CD4-positive, alpha-beta T cell treated with Interleukin-6 at 100 ng/mL for 8 hours (primary cell): ENCODE measurements at regions not wholly inside any gene's neighbourhood (a gene's known extent, or its start where the extent isn't known, plus 50 kb on each side); places are given as distances from the start of the nearest gene placed in this dataset.
"Not testable (repeated sequence)": the region's sequence is repeated elsewhere in the genome, so short reads cannot be mapped to it uniquely, and the experiment has no call there.

ENCODE experiments used
- DNase-seq: peaks from one replicate; pipeline ENCODE4 v3.0.0-alpha.2; 2020; ENCODE audit warnings: mixed read lengths, low spot score

DNA sequence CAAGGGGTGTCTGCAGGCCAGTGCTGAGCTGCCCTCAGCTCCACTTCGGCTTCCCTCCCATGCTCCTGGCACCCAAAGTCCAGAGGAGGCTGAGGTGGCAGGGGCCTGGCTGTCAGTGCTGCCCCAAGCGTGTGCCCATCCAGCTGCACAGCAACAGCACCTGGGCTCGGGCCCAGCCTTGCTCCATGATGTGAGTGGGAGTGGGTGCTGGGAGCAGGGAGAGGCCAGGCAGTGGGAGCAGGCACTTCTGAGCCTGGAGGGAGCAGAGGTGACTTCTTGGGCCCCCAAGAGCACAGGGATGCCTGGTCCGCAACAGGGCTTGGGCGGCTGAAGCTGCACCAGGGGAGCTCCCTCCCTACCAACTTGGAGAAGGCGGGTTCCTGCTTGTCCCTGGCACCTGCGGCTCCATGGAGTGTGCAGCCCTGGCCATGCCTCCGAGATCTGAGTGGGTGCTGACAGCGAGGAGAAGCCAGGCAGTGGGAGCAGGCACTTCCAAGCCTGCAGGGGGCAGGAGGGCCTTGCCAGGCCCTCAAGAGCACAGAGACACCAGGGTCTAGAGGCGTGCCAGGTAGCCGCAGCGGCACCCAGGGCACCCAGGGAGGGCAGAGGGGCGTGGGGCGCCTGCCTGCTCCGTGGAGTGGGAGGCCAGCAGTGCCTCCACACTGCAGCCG is 366.7 kb upstream of the SGO1 start:
- no peak for DNase-seq

DNA sequence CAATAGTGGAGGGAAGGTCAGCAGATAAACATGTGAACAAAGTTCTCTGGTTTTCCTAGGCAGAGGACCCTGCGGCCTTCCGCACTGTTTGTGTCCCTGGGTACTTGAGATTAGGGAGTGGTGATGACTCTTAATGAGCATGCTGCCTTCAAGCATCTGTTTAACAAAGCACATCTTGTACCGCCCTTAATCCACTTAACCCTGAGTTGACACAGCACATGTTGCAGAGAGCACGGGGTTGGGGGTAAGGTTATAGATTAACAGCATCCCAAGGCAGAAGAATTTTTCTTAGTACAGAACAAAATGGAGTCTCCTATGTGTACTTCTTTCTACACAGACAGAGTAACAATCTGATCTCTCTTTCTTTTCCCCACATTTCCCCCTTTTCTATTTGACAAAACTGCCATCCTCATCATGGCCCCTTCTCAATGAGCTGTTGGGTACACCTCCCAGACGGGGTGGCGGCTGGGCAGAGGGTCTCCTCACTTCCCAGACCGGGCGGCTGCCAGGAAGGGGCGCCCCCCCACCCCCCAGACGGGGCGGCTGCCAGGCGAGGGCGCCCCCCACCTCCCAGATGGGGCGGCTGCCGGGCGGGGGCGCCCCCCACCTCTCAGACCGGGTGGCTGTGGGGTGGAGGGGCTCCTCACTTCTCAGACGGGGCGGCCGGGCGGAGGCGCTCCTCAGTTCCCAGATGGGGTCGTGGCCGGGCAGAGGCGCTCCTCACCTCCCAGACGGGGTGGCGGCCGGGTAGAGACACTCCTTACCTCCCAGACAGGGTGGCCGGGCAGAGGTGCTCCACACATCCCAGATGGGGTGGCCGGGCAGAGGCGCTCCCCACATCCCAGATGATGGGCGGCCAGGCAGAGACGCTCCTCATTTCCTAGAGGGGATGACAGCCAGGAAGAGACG is 361.6 kb upstream of the SGO1 start:
- DNase-seq: not testable (repeated sequence)

DNA sequence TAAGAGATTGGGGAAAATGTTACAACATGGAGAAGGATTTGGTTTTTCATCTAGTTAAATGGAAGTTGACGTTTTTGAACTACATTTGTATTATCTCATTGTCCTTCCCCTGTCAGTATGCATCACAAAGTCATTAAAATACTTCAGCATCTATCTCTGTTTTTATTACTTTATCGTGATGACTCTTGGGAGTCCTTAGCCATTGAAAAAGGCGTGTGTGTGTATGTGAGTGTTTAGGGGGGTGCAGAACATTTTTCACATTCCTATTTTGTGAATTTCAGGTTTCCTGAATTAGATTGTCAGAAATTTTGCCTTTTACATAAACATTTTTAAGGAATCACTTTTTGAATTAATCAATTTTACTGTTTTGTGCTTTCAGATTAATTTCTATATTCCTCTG is 360.6 kb upstream of the SGO1 start:
- DNase-seq: no peak

DNA sequence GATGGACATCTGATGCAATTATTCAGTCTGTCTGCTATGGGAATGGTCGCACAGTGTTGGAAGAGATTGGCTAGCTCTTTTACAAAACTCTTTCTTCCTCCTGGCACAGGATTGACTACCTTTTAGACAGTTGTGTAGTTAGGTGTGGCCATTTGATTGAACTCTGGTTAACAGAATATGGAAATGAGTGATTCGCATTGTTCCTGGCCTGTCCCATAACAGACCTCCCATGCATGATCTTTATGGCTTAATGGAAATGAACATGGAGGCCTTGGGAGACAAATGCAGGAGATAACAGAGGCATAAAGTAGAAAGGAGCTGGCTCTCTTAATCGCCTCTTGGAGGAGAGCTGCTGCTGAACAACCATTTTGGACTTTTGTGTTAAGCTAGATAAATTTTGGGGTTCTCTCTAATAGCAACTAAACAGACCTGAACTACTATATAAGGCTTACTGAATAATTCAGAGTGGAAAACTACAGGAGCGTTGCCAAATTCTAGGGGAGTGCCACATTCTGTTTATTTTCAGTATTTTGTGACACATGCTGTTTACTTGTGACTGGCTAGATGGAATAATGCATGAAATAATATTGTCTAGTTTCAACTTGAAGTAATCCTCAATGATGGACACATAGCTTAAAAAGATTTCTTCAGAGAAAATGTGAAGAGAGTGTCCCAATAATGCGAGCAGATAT is 357.7 kb upstream of the SGO1 start:
- DNase-seq: no peak

DNA sequence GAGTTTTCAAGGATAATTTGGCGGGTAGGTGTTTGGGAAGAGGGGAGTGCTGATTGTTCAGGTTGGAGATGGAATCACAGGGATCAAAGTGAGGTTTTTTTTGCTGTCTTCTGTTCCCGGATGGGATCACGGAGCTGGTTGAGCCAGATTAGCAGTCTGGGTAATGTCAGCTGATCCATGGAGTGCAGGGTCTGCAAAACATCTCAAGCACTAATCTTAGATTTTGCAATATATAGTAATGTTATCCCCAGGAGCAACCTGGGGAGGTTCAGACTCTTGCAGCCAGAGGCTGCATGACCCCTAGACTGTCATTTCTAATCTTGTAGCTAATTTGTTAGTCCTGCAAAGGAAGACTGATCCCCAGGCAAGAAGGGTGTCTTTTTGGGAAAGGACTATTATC is 354.1 kb upstream of the SGO1 start:
- no peak for DNase-seq

DNA sequence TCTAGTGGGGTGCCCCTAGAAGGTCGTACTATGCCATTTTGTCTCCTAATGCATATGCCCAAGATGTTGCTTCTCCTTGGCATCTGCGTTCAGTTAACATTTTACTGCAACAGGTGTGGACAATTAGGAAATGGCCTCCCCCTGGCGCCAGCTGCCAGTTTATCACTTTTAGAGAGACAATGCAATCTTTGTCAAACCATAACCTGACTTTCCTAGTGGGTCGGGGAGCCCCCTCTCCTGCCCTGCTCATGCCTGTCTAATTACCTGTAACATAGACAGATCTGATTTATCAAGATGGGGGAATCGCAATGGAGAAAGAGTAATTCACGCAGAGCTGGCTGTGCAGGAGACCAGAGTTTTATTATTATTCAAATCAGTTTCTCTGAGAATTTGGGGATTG is 353.7 kb upstream of the SGO1 start:
- DNase-seq: no peak

DNA sequence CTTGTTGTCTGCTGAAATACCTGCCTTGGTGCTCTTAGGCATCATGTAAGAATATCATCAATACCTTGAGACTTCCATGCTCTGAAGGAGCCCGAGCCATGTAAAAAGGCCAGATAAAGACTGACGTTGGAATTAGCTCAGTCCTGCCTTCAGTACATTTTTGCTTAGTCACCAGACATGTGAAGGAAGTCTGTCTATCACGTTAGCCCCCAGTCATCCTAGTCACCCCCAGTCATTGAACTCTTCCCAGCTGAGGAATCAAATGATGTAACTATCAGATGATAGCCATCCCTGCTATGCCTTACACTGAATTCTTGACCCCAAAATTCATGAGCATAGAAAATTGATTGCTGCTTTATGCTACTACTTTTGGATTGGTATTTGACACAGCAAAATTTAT is 351.2 kb upstream of the SGO1 start:
- DNase-seq: no peak

DNA sequence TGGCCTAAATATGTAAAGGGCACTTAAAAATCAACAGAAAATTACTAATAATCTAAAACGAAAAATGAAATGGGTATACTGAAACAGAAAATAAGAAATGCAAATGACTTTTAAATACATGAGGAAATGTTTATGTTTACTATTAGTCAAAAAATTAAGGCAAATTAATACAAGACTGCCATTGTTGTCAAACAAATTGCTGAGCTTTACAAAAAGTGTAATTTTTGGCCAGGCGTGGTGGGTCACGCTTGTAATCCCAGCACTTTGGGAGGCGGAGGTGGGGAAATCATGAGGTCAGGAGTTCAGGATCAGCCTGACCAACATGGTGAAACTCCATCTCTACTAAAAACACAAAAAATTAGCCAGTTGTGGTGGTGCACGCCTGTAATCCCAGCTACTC is 343.9 kb upstream of the SGO1 start:
- no peak for DNase-seq

DNA sequence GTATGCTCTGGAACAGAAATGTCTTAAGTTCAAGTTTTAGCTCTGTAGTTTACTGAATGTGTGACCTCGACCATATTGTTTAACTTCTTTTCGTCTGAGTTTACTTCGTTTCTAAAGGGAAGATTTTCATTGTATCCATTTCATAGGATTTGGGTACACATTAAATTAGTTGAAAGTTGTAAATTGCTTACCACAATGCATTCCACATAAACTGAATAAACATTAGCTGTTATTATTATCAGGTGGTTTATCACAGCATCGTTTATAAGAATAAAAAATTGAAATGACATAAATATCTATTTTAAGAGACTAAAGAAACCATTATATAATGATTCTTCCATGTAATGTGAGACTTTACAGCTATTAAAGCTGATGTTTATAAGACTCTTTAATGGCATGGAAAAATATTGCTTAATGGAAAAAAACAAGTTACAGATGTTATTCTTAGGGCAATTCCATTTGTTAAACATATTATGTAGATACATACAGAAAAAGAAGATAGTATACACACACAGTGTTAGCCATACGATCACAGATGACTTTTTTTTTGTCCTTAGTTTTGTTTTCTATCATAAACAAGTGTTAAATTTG is 342.3 kb upstream of the SGO1 start:
- no peak for DNase-seq

DNA sequence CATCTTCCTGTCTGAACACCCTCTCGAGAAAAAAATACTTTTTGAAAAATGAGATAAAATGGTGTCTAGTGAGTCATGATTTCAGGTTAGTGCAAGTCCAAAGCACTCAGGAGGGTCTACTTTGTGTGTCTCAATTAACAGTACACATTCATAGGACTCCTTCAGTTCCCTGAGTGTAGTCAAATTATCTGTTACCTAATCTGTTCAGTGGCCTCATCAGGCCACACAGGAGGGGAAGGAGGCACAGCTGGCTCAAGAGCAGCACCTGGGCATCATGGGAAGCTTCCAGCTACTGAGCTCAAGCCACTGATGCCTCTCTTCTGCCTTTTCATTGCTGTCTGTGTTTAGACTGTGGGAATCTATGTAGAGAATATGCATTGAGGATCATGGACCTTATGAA is 341.4 kb upstream of the SGO1 start:
- no peak for DNase-seq

DNA sequence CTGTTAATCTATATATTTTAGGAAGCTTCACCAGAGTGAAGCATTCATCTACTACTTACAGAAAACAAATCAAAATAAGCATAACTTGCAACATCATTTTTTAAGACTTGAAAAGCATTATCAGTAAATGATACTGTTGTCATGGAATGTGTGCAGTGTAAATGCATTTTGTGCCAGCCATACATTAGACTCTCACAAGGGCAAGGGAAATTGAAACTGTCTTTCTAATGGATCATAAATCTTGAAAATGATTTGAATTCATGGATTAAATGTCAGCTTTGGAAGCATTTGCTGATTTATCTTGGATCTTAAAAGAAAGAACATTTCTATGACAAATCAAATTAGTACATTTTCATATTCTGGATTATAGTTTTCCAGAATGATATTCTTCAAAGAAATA is 338.3 kb upstream of the SGO1 start:
- no peak for DNase-seq

DNA sequence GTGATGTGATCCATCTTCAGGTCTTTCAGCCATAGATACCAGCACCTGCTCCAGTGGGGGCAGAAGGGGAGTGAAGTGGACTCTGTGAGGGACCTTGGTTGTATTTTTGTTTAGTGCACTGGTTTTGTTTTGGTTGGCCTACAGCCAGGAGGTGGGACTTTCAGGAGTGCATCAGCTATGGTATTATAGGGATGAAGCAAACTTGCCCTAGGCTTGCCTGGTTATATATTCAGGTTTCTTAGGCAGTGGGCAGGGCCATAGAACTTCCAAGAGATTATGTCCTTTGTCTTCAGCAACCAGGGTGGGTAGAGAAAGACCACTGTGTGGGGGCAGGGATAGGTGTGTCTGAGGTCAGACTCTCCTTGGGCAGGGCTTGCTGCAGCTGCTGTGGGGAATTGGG is 337.3 kb upstream of the SGO1 start:
- no peak for DNase-seq

DNA sequence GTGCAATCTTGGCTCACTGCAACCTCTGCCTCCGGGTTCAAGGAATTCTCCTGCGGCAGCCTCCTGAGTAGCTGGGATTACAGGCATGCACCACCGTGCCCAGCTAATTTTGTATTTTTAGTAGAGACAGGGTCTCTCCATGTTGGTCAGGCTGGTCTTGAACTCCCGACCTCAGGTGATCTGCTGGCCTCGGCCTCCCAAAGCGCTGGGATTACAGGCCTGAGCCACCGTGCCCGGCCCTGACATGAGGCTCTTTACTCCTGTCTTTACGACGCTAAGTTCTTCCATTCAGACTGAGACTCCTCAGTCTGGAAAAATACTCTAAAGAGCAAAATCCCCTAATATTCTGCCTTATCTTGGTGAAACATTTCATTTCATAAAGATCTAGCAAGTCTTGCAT is 331.3 kb upstream of the SGO1 start:
- DNase-seq: not testable (repeated sequence)

DNA sequence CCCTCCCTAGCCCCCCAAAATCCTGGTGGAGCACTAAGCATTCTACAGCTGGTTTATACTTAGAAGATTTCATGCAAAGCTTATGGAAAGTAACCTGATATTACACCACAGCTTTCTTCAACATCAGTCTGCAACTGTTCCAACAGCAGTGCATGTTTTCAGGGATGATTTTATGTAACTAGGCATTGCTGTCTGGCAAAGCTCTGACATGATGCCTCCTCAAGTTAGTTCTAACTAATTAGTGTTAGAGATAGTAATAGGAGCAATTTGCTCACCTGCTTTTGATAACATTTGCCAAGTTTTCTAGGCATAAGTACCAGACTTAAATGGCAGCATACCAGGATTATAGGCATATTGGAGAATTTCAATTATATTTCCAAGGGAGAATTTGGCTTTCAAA is 330.3 kb upstream of the SGO1 start:
- DNase-seq: no peak

DNA sequence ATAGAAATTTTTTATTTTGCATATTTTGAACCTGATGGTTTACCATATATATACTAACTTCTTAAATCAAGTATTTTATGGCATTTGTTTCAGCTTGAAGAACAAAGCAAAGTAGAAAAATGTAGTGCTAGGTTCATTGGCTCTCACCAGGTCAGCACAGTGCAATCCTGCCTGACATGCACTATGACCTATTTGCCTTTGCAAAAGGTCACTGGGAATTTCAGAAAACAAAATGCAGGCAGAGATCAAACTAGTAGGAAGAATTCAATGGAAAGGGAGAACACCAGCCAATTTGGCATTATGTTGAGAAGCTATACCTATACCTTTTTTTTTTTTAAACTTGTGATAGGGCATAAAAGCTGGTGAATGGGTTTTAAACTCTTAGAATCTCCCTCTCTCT is 329.8 kb upstream of the SGO1 start:
- no peak for DNase-seq

DNA sequence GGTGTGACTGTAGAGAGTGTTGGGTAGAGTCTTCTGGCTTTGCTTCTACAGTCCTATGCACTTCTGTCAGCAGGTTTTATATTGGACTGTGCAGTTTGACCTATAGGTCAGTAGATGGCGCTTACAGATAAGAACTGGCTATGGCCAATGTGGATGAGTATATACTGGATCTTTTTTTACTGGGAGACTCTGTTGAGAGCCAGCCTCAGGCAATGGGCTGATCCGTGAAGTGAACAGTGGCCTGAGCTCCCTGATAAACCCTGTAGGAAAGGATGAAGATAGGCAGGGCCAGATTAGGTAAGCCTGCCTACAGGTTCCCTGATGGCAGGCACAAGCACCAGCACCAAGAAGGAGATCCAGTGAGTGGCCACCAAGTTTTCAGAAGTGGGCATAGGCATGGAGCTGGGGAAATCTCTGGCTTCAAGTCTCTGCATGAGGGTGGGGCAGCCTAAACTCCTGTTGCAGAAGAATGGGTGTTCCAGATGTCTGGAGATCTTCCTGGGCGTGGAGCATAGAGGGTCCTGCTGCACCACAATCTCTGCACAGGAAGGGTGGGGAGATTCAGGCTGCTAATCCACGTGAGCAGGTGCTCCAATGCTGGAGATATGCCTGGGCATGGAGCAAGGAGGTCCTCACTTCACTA is 326.0 kb upstream of the SGO1 start:
- DNase-seq: no peak

DNA sequence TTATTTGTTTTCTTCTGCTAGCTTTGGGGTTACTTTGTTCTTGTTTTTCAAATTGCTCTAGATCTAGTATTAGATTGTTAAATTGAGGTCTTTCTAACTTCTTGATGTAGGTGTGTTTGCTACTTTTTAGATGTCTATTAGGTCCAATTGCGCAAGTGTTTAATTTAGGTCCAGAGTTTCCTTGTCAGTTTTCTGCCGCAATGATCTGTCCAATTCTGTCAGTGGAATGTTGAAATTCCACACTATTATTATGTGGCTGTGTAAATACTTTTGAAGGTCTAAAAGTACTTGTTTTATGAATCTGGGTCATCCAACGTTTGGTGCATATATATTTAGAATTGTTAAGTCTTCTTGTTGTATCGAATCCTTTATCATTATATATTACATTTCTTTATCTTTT is 324.4 kb upstream of the SGO1 start:
- DNase-seq: no peak

DNA sequence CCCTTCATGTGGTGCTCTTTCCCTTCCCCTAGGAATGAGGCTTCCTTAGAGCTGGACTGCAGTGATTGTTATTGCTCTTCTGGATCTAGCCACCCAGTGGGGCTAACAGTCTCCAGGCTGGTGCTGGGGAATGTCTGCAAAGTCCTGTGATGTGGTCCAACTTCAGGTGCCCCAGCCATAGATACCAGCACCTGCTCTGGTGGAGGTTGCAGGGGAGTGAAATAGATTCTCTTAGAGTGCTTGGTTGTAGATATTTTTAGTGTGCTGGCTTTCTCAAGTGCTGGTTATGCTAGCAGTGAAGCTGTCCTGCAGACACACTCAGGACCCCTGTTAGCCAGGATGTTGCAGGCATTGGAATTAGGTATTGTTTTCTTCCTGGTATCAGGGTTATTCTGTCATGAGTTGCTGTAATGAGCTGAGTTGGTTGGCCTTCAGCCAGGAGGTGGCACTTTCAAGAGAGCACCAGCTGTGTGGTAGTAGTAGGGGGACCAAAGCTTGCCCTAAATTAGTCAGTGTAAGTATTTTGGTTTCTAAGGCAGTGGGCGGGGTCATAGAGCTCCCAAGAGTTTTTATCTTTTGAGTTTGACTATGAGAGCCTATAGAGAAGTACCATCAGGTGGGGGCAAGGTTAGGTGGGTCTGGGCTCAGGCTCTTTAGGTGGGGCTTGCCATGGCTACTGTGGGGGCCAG is 317.5 kb upstream of the SGO1 start:
- no peak for DNase-seq

DNA sequence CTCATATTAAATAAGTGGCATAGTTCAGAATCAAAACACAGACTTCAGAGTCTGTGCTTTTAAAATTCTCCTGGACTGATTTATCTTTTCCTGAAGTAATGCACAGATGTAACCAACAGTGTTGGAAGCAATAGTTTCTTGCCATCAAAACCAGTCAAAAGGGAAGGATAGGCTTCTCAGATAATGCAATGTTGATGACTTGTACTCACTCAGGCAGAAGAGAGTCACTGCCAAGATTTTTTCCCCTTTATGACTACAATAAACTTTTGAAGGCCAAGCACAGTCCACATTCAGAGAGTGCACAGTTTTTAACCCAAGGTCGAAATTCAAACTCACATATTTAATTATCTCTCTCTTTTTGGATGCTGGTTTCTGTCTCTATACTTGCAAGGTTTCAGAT is 305.0 kb upstream of the SGO1 start:
- DNase-seq: no peak

DNA sequence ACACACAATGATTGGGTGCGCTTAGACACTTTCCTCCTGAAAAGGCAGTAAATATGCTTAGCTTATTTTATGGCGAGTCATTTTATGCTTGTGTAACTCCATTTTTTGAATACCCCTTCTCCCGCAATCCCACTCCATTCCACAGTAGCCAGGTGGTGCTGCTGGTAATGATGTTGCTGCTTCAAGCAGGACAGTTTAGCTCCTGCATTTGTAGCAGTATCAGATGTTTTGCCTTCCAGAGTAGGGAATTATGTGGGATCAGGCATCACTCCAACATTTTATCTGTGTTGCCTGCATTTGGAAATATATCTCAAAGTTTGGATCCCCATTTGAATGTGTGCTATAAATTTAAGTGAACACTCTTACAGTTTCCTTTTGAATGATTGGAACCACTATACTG is 302.1 kb upstream of the SGO1 start:
- no peak for DNase-seq

DNA sequence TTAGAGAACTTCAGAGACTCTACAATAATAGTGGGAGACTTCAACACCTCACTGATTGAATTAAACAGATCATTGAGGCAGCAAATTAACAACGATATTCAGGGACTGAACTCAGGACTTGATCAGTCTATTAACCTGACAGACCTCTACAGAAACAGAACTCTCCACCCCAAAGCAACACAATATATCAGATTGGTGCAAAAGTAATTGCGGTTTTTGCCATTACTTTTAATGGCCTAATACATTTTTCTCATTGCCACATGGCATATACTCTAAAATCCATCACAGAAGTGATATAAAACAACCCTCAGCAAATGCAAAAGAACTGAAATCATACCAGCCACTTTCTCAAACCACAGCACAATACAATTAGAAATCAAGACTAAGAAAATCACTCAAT is 298.1 kb upstream of the SGO1 start:
- DNase-seq: no peak

DNA sequence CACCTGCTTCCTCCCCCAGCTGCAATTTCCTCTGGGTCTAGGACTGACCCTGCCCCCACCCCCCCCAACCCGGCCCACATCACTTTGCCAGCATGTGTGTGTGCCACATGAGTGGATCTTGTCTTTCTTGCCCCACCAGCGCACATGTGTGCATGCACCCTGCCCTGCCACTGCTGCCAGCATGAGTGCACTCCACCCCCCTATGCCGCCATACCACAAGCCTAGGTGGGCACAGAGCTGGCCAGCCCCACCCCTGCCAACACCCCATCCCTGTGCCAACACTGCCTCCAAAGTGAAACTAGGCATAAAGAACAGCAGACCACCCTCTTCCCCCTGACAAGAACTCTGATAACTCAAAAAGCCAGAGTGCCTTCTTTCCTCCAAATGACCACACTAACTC is 296.3 kb upstream of the SGO1 start:
- DNase-seq: no peak
